OCI-LY7 (cell line): ENCODE measurements at regions not wholly inside any gene's neighbourhood (a gene's known extent, or its start where the extent isn't known, plus 50 kb on each side); places are given as distances from the start of the nearest gene placed in this dataset.

Source experiments
- EZH2phosphoT487 ChIP-seq: fragments of 200-600 bp; sonication (generic); IDR thresholded peaks from 2 replicates; pipeline ENCODE4 v1.6.1; 2018; ENCODE audit warnings: low read depth, borderline replicate concordance, mild to moderate bottlenecking, mixed run types, antibody characterized with exemption, low read length, moderate library complexity, mixed read lengths
- TF ChIP-seq, protein P1 (sequence below): fragments of 200-600 bp; sonication (generic); conservative IDR thresholded peaks from 2 replicates; pipeline ENCODE4 v1.5.1; 2014; ENCODE audit warnings: mild to moderate bottlenecking, antibody characterized with exemption, low read length, moderate library complexity, mixed read lengths

DNA sequence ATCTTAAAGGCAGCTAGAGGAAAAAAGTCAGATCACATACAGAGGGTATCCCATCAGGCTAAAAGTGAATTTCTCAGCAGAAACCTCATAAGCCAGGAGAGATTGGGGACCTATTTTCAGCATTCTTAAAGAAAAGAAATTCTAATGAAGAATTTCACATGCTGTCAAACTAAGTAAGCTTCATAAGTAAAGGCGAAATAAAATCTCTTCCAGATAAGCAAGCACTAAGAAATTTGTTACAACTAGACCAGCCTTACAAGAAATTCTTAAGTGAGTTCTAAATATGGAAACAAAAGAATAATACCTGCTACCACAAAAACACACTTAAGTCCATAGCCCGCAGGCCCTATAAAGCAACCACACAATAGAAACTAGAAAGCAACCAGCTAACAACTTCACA lies 186.1 kb downstream of the ETAA1 start:
- TF ChIP-seq, protein P1, sequence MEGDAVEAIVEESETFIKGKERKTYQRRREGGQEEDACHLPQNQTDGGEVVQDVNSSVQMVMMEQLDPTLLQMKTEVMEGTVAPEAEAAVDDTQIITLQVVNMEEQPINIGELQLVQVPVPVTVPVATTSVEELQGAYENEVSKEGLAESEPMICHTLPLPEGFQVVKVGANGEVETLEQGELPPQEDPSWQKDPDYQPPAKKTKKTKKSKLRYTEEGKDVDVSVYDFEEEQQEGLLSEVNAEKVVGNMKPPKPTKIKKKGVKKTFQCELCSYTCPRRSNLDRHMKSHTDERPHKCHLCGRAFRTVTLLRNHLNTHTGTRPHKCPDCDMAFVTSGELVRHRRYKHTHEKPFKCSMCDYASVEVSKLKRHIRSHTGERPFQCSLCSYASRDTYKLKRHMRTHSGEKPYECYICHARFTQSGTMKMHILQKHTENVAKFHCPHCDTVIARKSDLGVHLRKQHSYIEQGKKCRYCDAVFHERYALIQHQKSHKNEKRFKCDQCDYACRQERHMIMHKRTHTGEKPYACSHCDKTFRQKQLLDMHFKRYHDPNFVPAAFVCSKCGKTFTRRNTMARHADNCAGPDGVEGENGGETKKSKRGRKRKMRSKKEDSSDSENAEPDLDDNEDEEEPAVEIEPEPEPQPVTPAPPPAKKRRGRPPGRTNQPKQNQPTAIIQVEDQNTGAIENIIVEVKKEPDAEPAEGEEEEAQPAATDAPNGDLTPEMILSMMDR, result no peak
- TF ChIP-seq EZH2phosphoT487, result no peak
